PC-9 (cell line): ENCODE measurements at regions not wholly inside any gene's neighbourhood (a gene's known extent, or its start where the extent isn't known, plus 50 kb on each side); places are given as distances from the start of the nearest gene placed in this dataset.

Experiments used
- CTCF ChIP-seq: fragments of 200-600 bp; sonication (generic); conservative IDR thresholded peaks from 2 replicates; pipeline ENCODE4 v1.6.1; 2017; ENCODE audit warnings: mixed run types, antibody characterized with exemption, mild to moderate bottlenecking, moderate library complexity
- EZH2 ChIP-seq: fragments of 200-600 bp; sonication (generic); IDR thresholded peaks from 2 replicates; pipeline ENCODE4 v1.8.0; 2017; ENCODE audit warnings: antibody characterized with exemption, low read depth

- TF ChIP-seq CTCF (no peak), EZH2 (no peak)
These were observed 189.6 kb upstream of the MCTP2 start for GRCh38 chr15:94041746-94042145.
